Colonic mucosa (tissue), 4 donors: ENCODE measurements at regions not wholly inside any gene's neighbourhood (a gene's known extent, or its start where the extent isn't known, plus 50 kb on each side); places are given as distances from the start of the nearest gene placed in this dataset.

ENCODE experiments used
- DNase-seq: peaks from one replicate; pipeline ENCODE4 v3.0.0-alpha.2; 2020
- H3K27ac ChIP-seq: fragments of 200-600 bp; one replicate; pipeline ENCODE4 v1.8.0; 2021
- H3K27me3 ChIP-seq: fragments of 200-600 bp; one replicate; pipeline ENCODE4 v1.8.0; 2021
- H3K36me3 ChIP-seq: fragments of 200-600 bp; one replicate; pipeline ENCODE4 v1.8.0; 2021
- H3K4me1 ChIP-seq: fragments of 200-600 bp; one replicate; pipeline ENCODE4 v1.8.0; 2021; ENCODE audit warnings: mild to moderate bottlenecking
- H3K4me3 ChIP-seq: fragments of 200-600 bp; one replicate; pipeline ENCODE4 v1.8.0; 2021
- H3K9ac ChIP-seq, 2 donors: one replicate each; pipeline ENCODE4 v1.7.0; 2013; ENCODE audit warnings: control low read depth in 2 of 2, low read depth in 2 of 2, low read length in 2 of 2
- H3K9me3 ChIP-seq: fragments of 200-600 bp; one replicate; pipeline ENCODE4 v1.8.0; 2021
- intact Hi-C: fragments of 100-400 bp; cut with DNase I; formaldehyde crosslinking; loops from one replicate; pipeline ENCODE4 v1.14.1; 2022
- TF ChIP-seq, protein P1 (sequence below): fragments of 200-600 bp; IDR thresholded peaks from one replicate; pipeline ENCODE4 v1.8.0; 2022; ENCODE audit warnings: antibody characterized with exemption, mild to moderate bottlenecking
- donor health status: healthy.
- donor health status: DM: no; HTN: no; CAD: no.
- donor health status: DM: no; HTN: no; CAD: no.

DNA sequence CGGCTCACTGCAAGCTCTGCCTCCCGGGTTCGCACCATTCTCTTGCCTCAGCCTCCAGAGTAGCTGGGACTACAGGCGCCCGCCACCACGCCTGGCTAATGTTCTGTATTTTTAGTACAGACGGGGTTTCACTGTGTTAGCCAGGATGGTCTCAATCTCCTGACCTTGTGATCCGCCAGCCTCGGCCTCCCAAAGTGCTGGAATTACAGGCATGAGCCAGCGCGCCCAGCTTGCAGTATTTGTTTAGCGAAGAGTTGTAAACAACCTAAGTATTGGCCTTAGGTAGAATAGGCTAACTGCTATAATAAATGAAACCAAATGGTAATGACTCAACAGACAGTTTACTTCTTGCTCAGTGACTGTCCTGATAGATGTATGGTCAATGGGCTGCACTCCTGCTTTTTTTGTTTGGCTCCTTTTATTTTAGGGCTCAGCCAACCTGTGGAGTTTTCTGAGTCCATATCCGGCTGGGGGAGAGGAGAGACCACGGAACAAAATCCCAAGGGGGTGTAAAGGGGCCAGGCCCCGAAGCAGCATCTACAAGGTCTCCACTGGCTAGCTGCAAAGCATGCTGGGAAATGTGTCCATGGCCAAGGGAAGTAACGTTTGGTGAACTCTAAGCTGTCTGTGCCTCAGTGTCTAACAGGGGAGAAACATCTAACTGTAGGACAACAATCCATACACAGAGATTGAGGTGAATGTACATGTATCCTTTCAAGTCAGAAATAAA lies 841.0 kb upstream of the ID2 start:
- no peak overlapping the region for H3K4me3 ChIP-seq
- H3K27ac ChIP-seq, result no peak overlapping the region

DNA sequence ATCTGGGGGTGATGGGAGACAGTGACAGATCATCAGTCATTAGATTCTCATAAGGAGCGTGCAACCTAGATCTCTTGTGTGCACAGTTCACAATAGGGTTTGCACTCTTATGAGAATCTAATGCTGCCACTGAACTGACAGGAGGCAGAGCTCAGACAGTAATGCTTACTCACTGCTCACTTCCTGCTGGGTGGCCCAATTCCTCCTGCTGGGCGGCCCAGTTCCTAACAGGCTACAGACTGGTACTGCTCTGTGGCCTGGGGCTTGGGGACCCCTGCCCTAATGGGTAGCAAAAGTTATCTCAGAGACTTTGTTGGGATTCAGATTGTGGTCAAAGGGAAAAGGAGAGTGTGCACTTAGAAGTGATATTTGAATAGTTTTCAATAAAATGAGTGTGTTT lies 840.1 kb upstream of the ID2 start:
- Histone ChIP-seq H3K9me3 (no peaks in the 10 kb centered on the region), H3K4me3 (no peak overlapping the region), H3K27me3 (no peaks in the 10 kb centered on the region), H3K4me1 (no peaks in the 10 kb centered on the region), H3K36me3 (no peaks in the 10 kb centered on the region), H3K27ac (no peak overlapping the region), H3K9ac (no peak overlapping the region)
- DNase-seq, result no peak
- TF ChIP-seq, protein P1, sequence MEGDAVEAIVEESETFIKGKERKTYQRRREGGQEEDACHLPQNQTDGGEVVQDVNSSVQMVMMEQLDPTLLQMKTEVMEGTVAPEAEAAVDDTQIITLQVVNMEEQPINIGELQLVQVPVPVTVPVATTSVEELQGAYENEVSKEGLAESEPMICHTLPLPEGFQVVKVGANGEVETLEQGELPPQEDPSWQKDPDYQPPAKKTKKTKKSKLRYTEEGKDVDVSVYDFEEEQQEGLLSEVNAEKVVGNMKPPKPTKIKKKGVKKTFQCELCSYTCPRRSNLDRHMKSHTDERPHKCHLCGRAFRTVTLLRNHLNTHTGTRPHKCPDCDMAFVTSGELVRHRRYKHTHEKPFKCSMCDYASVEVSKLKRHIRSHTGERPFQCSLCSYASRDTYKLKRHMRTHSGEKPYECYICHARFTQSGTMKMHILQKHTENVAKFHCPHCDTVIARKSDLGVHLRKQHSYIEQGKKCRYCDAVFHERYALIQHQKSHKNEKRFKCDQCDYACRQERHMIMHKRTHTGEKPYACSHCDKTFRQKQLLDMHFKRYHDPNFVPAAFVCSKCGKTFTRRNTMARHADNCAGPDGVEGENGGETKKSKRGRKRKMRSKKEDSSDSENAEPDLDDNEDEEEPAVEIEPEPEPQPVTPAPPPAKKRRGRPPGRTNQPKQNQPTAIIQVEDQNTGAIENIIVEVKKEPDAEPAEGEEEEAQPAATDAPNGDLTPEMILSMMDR, result no peak
- intact Hi-C loops, result no loop called here

More for the DNA sequence above, 841.0 kb upstream of the ID2 start:
- DNase-seq, result no peak
- Histone ChIP-seq H3K4me1 (no peaks in the 10 kb centered on the region), H3K27me3 (no peaks in the 10 kb centered on the region), H3K9me3 (no peaks in the 10 kb centered on the region), H3K9ac (no peak overlapping the region), H3K36me3 (no peaks in the 10 kb centered on the region)
- TF ChIP-seq, protein P1, result no peak
- intact Hi-C loops, result no loop called here

DNA sequence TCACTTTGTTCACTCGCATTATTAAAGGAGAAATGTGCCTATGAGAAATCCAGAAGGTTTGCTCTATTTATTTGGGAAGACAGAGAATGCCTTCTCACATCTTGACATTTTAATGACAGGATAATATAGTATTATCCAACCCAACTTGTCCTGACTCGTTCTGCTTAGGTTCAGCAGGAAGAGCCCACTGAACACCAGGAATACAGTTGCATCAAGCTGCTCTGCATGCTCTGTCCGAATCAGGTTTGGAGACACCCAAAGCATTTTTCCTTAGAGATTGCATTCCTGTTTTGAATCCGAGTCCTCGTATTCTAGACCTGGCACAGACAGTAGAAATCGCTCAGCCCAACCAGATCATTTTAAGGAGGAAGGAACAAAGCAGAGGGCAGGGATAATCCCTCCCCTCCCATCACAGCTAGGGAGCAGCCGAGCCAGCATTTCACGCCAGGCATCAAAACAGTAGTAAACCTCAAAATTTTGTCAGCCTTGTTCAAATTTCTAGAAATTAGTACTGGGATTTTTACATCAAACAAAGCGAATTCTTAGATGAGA lies 837.4 kb upstream of the ID2 start:
- DNase-seq, result no peak
- H3K9ac ChIP-seq, result no peak overlapping the region
- no peaks in the 10 kb centered on the region for H3K4me1 ChIP-seq
- no peak overlapping the region for H3K4me3 ChIP-seq
- intact Hi-C loops, result no loop called here
- H3K9me3 ChIP-seq, result no peaks in the 10 kb centered on the region
- no peaks in the 10 kb centered on the region for H3K27me3 ChIP-seq
- H3K27ac ChIP-seq, result no peak overlapping the region
- no peaks in the 10 kb centered on the region for H3K36me3 ChIP-seq
- TF ChIP-seq, protein P1, result no peak

DNA sequence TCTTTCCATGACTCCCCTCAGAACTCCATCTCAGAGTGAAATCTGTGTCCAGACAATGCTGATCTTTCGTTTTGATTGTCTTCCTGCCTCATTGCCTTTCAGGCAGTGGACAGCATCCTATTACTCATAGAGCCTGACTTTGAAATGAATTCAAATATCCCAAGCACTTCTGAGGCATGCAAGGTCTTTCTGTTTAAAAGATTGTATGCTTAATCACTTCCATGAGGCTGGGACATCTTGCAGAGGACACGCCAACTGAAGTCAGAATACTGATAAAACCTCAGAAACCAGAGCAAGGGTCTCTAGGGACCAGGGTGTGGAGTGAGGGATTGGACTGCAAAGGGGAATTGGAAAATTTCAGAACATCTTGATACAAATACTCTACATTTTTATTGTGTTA lies 836.5 kb upstream of the ID2 start:
- no peaks in the 10 kb centered on the region for H3K36me3 ChIP-seq
- no peaks in the 10 kb centered on the region for H3K4me1 ChIP-seq
- no peak overlapping the region for H3K4me3 ChIP-seq
- H3K9ac ChIP-seq, result no peak overlapping the region
- H3K27me3 ChIP-seq, result no peaks in the 10 kb centered on the region
- DNase-seq, result no peak
- intact Hi-C loops, result no loop called here
- no peaks in the 10 kb centered on the region for H3K9me3 ChIP-seq
- H3K27ac ChIP-seq, result no peak overlapping the region
- TF ChIP-seq, protein P1, result no peak

DNA sequence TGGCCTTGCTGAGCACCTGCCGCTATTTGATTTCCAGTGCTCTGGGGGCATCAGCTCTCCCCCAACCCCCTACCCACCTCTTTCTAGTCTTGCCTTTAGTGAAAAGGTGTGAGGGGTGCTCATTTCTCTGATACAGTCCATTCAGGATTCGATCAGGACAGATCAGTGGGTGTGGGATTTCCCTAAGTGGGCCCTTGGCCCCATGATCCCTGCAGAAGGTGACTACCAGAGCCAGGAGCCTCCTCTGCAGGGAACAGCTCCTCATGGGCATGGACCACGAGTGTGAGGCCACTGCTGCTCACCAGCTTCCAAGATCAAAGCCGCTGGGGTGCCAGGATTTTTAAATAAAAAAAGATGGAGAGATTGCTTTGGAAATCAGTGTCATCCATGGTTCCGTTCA lies 835.2 kb upstream of the ID2 start:
- Histone ChIP-seq H3K27me3 (no peaks in the 10 kb centered on the region), H3K27ac (no peak overlapping the region), H3K9me3 (no peaks in the 10 kb centered on the region), H3K4me1 (no peaks in the 10 kb centered on the region), H3K4me3 (no peak overlapping the region), H3K36me3 (no peaks in the 10 kb centered on the region), H3K9ac (no peak overlapping the region)
- DNase-seq, result no peak
- TF ChIP-seq, protein P1, result no peak
- intact Hi-C loops, result no loop called here
